B cell (primary cell): ENCODE measurements at regions not wholly inside any gene's neighbourhood (a gene's known extent, or its start where the extent isn't known, plus 50 kb on each side); places are given as distances from the start of the nearest gene placed in this dataset.

ENCODE experiments used
- ATAC-seq: fragments of 200-7000 bp; cut with Tn5 transposase; one replicate; pipeline ENCODE4 v1.10.0; 2021; ENCODE audit warnings: low read depth, mild to moderate bottlenecking, moderate number of reproducible peaks, moderate library complexity
- CTCF ChIA-PET: fragments of 350-600 bp; sonication (Branson Sonifier 250); formaldehyde crosslinking; loops from one replicate; lab custom pipeline; 2021; ENCODE audit warnings: antibody characterized with exemption, inconsistent platforms; lab: Charles Lee
- POLR2A ChIA-PET: fragments of 350-600 bp; sonication (Branson Sonifier 250); formaldehyde crosslinking; loops from one replicate; lab custom pipeline; 2021; ENCODE audit warnings: antibody characterized with exemption; lab: Charles Lee
- DNase-seq: peaks from one replicate; pipeline ENCODE4 v3.0.0; 2013
- H2AFZ ChIP-seq: 2 replicates; pipeline ENCODE4 v1.6.1; 2012; ENCODE audit warnings: mild to moderate bottlenecking, low read depth, low read length; ENCODE audit not compliant: insufficient read depth, poor library complexity, severe bottlenecking
- H3K27ac ChIP-seq, 2 donors: 1 replicate in 1 of 2; 2 replicates in 1 of 2; pipeline ENCODE4 v1.5.1; 2012 to 2013; ENCODE audit warnings: low read length in 2 of 2, mild to moderate bottlenecking in 2 of 2, moderate library complexity in 1 of 2
- H3K27me3 ChIP-seq, 4 experiments: fragments of 200-600 bp in 1 of 4; sonication (generic) in 1 of 4; replicated peaks in 1 of 4; 1 replicate in 2 of 4; 2 replicates in 2 of 4; pipeline versions ENCODE4 v1.6.1 to v1.7.0; 2013 to 2016; ENCODE audit warnings: low read length in 3 of 4, mild to moderate bottlenecking in 2 of 4, mixed read lengths in 1 of 4, moderate library complexity in 1 of 4; ENCODE audit not compliant: insufficient read depth in 4 of 4, control insufficient read depth in 3 of 4; ENCODE audit errors: control extremely low read depth in 1 of 4
- H3K36me3 ChIP-seq, 2 experiments: replicated peaks in 1 of 2; 1 replicate in 1 of 2; 2 replicates in 1 of 2; pipeline versions ENCODE4 v1.6.1 to v1.7.1; 2013; ENCODE audit warnings: low read length in 1 of 2; ENCODE audit not compliant: insufficient read depth in 2 of 2, control insufficient read depth in 1 of 2; ENCODE audit errors: control extremely low read depth in 1 of 2, extremely low read depth in 1 of 2
- H3K4me1 ChIP-seq, 2 donors: fragments of 200-600 bp in 1 of 2; sonication (generic) in 1 of 2; 1 replicate in 1 of 2; 2 replicates in 1 of 2; pipeline versions ENCODE4 v1.5.1 to v1.6.1; 2013 to 2017; ENCODE audit warnings: low read length in 2 of 2; ENCODE audit not compliant: control insufficient read depth in 2 of 2, insufficient read depth in 2 of 2
- H3K4me2 ChIP-seq: replicated peaks from 2 replicates; pipeline ENCODE3; 2012; ENCODE audit warnings: mild to moderate bottlenecking, low read depth, low read length; ENCODE audit not compliant: poor library complexity, severe bottlenecking
- H3K4me3 ChIP-seq, 5 experiments: fragments of 200-600 bp in 1 of 5; sonication (generic) in 1 of 5; 1 replicate in 3 of 5; 2 replicates in 2 of 5; pipeline versions ENCODE4 v1.5.1 to v1.7.0; 2011 to 2016; ENCODE audit warnings: low read length in 4 of 5, mild to moderate bottlenecking in 4 of 5, low read depth in 2 of 5, control low read depth in 1 of 5, moderate library complexity in 1 of 5; ENCODE audit not compliant: insufficient read depth in 1 of 5; ENCODE audit errors: control extremely low read depth in 1 of 5, extremely low read depth in 1 of 5
- H3K79me2 ChIP-seq: fragments of 200-600 bp; sonication (generic); one replicate; pipeline ENCODE4 v1.6.0; 2016; ENCODE audit warnings: low read length; ENCODE audit not compliant: control insufficient read depth, insufficient read depth
- H3K9ac ChIP-seq: fragments of 200-600 bp; sonication (generic); 2 replicates; pipeline ENCODE4 v1.6.1; 2017; ENCODE audit warnings: mild to moderate bottlenecking, low read length, moderate library complexity
- H3K9me3 ChIP-seq, 3 donors: one replicate each; pipeline versions ENCODE4 v1.6.1 to v1.7.1; 2013; ENCODE audit warnings: low read length in 2 of 3; ENCODE audit not compliant: control insufficient read depth in 2 of 3, insufficient read depth in 1 of 3; ENCODE audit errors: control extremely low read depth in 1 of 3
- H4K20me1 ChIP-seq: 2 replicates; pipeline ENCODE4 v1.6.0; 2012; ENCODE audit warnings: mild to moderate bottlenecking, low read length; ENCODE audit not compliant: insufficient read depth, control insufficient read depth, poor library complexity, severe bottlenecking
- H3K27ac Mint-ChIP-seq: one replicate; pipeline ENCODE4 v1.8.0; 2021; ENCODE audit warnings: mixed read lengths
- H3K27me3 Mint-ChIP-seq: one replicate; pipeline ENCODE4 v1.8.0; 2021; ENCODE audit warnings: mixed read lengths
- H3K4me1 Mint-ChIP-seq: one replicate; pipeline ENCODE4 v1.8.0; 2021; ENCODE audit warnings: mixed read lengths
- H3K4me3 Mint-ChIP-seq: one replicate; pipeline ENCODE4 v1.8.0; 2021; ENCODE audit warnings: mixed read lengths
- H3K9me3 Mint-ChIP-seq: one replicate; pipeline ENCODE4 v1.8.0; 2022; ENCODE audit warnings: mixed read lengths; ENCODE audit not compliant: insufficient read depth
- EZH2 ChIP-seq: IDR thresholded peaks from 2 replicates; pipeline ENCODE4 v1.6.1; 2012; ENCODE audit warnings: borderline replicate concordance, low read depth, mild to moderate bottlenecking, moderate library complexity, low read length; ENCODE audit not compliant: insufficient read depth, poor library complexity, severe bottlenecking
- WGBS: methylation state at CpG from one replicate; pipeline ENCODE4 v1.1.5; 2013; ENCODE audit warnings: missing lambda C conversion rate; ENCODE audit not compliant: insufficient coverage; 5-methylcytosine and 5-hydroxymethylcytosine counted together
- intact Hi-C: fragments of 100-400 bp; cut with micrococcal nuclease; formaldehyde crosslinking; loops from one replicate; pipeline ENCODE4 v1.10.0; 2022
- TF ChIP-seq, protein P1 (sequence below): fragments of 200-600 bp; IDR thresholded peaks from one replicate; pipeline ENCODE4 v1.8.0; 2022; ENCODE audit warnings: antibody characterized with exemption, mild to moderate bottlenecking

GRCh38 chr13:73720216-73720840 is 413.9 kb downstream of the KLF12 start:
- no peaks in the 10 kb centered on the region for H3K27me3 ChIP-seq
- Mint-ChIP-seq H3K9me3 (no peaks in the 10 kb centered on the region), H3K27me3 (no peaks in the 10 kb centered on the region), H3K4me3 (no peak overlapping the region), H3K4me1 (peaks cover 5% of the 10 kb centered on the region), H3K27ac (no peak overlapping the region)
- no peak for ATAC-seq
- no peaks in the 10 kb centered on the region for H4K20me1 ChIP-seq
- H3K4me1 ChIP-seq, result peaks cover 0 to 2% of the 10 kb centered on the region in 2 donors
- ChIA-PET CTCF (no interaction called here), POLR2A (no interaction called here)
- H3K9me3 ChIP-seq, result no peaks in the 10 kb centered on the region
- H3K36me3 ChIP-seq, result peaks cover 0 to 4% of the 10 kb centered on the region in 2 experiments
- 100% methylated on average over 2 of the region's 5 CpGs for WGBS
- TF ChIP-seq, protein P1, sequence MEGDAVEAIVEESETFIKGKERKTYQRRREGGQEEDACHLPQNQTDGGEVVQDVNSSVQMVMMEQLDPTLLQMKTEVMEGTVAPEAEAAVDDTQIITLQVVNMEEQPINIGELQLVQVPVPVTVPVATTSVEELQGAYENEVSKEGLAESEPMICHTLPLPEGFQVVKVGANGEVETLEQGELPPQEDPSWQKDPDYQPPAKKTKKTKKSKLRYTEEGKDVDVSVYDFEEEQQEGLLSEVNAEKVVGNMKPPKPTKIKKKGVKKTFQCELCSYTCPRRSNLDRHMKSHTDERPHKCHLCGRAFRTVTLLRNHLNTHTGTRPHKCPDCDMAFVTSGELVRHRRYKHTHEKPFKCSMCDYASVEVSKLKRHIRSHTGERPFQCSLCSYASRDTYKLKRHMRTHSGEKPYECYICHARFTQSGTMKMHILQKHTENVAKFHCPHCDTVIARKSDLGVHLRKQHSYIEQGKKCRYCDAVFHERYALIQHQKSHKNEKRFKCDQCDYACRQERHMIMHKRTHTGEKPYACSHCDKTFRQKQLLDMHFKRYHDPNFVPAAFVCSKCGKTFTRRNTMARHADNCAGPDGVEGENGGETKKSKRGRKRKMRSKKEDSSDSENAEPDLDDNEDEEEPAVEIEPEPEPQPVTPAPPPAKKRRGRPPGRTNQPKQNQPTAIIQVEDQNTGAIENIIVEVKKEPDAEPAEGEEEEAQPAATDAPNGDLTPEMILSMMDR, result no peak
- no peak for TF ChIP-seq EZH2
- no peaks in the 10 kb centered on the region for H3K79me2 ChIP-seq
- H3K27ac ChIP-seq, result no peak overlapping the region
- no peak overlapping the region for H3K9ac ChIP-seq
- no peak overlapping the region for H3K4me3 ChIP-seq
- DNase-seq, result no peak
- no peak overlapping the region for H3K4me2 ChIP-seq
- intact Hi-C loops, result no loop called here
- H2AFZ ChIP-seq, result no peak overlapping the region

DNA sequence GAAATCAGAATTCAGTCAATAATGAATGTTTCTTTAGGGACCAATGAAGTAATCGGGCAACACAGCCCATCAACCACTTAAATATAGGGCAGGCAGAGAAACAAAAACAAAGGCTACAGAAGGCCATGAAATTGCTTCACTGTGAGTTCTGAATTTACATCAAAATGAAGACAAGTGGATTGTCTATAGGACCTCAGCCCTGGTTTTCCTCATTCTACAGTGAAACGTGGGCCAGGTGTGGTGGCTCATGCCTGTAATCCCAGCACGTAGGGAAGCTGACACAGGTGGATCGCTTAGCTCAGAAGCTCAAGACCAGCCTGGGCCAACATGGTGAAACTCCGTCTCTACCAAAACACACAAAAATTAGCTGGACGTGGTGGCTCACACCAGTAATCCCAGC is 416.0 kb downstream of the KLF12 start:
- peaks cover 0 to 17% of the 10 kb centered on the region in 2 experiments for H3K36me3 ChIP-seq
- POLR2A ChIA-PET, result interaction anchor here (0.6 kb wide), 1 partner anchor 19 kb away, joined by 5 read pairs; no protein-coding TSS in a partner anchor
- WGBS, result 100% methylated on average over 2 of the region's 6 CpGs

More for the DNA sequence above, 416.0 kb downstream of the KLF12 start:
- H3K27ac ChIP-seq, result no peak overlapping the region
- no peak overlapping the region for H3K4me3 ChIP-seq
- peaks cover 6% of the 10 kb centered on the region for H3K4me1 Mint-ChIP-seq
- H3K27me3 ChIP-seq, result no peaks in the 10 kb centered on the region
- H3K4me2 ChIP-seq, result no peak overlapping the region
- no peaks in the 10 kb centered on the region for H3K9me3 Mint-ChIP-seq
- H3K27ac Mint-ChIP-seq, result no peak overlapping the region
- no peaks in the 10 kb centered on the region for H3K27me3 Mint-ChIP-seq
- H4K20me1 ChIP-seq, result no peaks in the 10 kb centered on the region
- no peak overlapping the region for H2AFZ ChIP-seq
- H3K9ac ChIP-seq, result no peak overlapping the region
- DNase-seq (no peak), ATAC-seq (no peak)
- no peaks in the 10 kb centered on the region for H3K79me2 ChIP-seq
- no peak overlapping the region for H3K4me3 Mint-ChIP-seq
- no peak for TF ChIP-seq EZH2
- TF ChIP-seq, protein P1, result no peak
- intact Hi-C loops, result no loop called here
- H3K4me1 ChIP-seq, result peaks cover 0 to 5% of the 10 kb centered on the region in 2 donors
- CTCF ChIA-PET, result no interaction called here
- no peaks in the 10 kb centered on the region for H3K9me3 ChIP-seq
